Transverse colon (tissue), 4 donors: ENCODE measurements at regions not wholly inside any gene's neighbourhood (a gene's known extent, or its start where the extent isn't known, plus 50 kb on each side); places are given as distances from the start of the nearest gene placed in this dataset.
A peak's percentile ranks its signal among the peaks of the same experiment; 100 is the strongest.

Experiments
- DNase-seq: peaks from one replicate; pipeline ENCODE4 v3.0.0-alpha.2; 2019
- H3K27ac ChIP-seq, 4 donors: fragments of 200-600 bp; sonication (generic); 2 replicates each; pipeline ENCODE4 v1.5.1; 2016 to 2018; ENCODE audit warnings: inconsistent platforms in 4 of 4
- H3K27me3 ChIP-seq: fragments of 200-600 bp; sonication (generic); 2 replicates; pipeline ENCODE4 v1.5.1; 2017; ENCODE audit warnings: inconsistent platforms
- H3K36me3 ChIP-seq, 4 donors: fragments of 200-600 bp; sonication (generic); 2 replicates each; pipeline ENCODE4 v1.5.1; 2017 to 2019; ENCODE audit warnings: inconsistent platforms in 4 of 4
- H3K4me1 ChIP-seq, 4 donors: fragments of 200-600 bp; sonication (generic); 2 replicates each; pipeline ENCODE4 v1.5.1; 2017 to 2020; ENCODE audit warnings: inconsistent platforms in 4 of 4
- H3K4me3 ChIP-seq, 4 donors: fragments of 200-600 bp; sonication (generic); 1 replicate in 1 of 4; 2 replicates in 3 of 4; pipeline versions ENCODE4 v1.5.1 to v1.6.1; 2017 to 2019; ENCODE audit warnings: inconsistent platforms in 4 of 4
- H3K9me3 ChIP-seq, 2 donors: fragments of 200-600 bp; sonication (generic); 2 replicates each; pipeline ENCODE4 v1.5.1; 2017 to 2019; ENCODE audit warnings: inconsistent platforms in 2 of 2
- EP300 ChIP-seq: sonication (generic); formaldehyde crosslinking; IDR thresholded peaks from one replicate; pipeline ENCODE4 v1.6.1; 2017; ENCODE audit warnings: antibody characterized with exemption, low read depth
- POLR2A ChIP-seq: fragments of 450-650 bp; IDR thresholded peaks from one replicate; pipeline ENCODE4 v1.6.1; 2016; ENCODE audit warnings: antibody characterized with exemption, mild to moderate bottlenecking, moderate library complexity
- POLR2AphosphoS5 ChIP-seq, 3 donors: sonication (generic); formaldehyde crosslinking; IDR thresholded peaks; one replicate each; pipeline ENCODE4 v1.6.1; 2016; ENCODE audit warnings: antibody characterized with exemption in 3 of 3
- WGBS, 2 donors: methylation state at CpG; one replicate each; pipeline ENCODE4 v1.1.5; 2018; ENCODE audit warnings: low coverage in 1 of 2; 5-methylcytosine and 5-hydroxymethylcytosine counted together
- in situ Hi-C, 4 donors: fragments of 200-750 bp; cut with MboI; loops; one replicate each; pipeline versions ENCODE4 v1.15.0 to v1.15.1; 2017; ENCODE audit warnings: low sequenced_read_pairs in 3 of 4, low pct_ligation_motif_present in 1 of 4, low pct_unique_long_range_greater_than_20kb in 1 of 4
- intact Hi-C: fragments of 100-400 bp; cut with DNase I; formaldehyde crosslinking; loops from one replicate; pipeline ENCODE4 v1.15.1; 2023; ENCODE audit warnings: low total_unique reads
- TF ChIP-seq, protein P1 (sequence below), 5 experiments: fragments of 200-600 bp in 3 of 5; fragments of 450-650 bp in 2 of 5; sonication (generic) in 3 of 5; IDR thresholded peaks; 1 replicate in 2 of 5; 2 replicates in 3 of 5; pipeline ENCODE4 v1.5.1; 2016 to 2017; ENCODE audit warnings: antibody characterized with exemption in 5 of 5, inconsistent platforms in 3 of 5, mild to moderate bottlenecking in 2 of 5, moderate library complexity in 1 of 5

- TF ChIP-seq EP300, result no peak
- TF ChIP-seq POLR2A, result no peak
- TF ChIP-seq POLR2AphosphoS5 (IDR thresholded peaks at IDR 0.05), result no peak
- TF ChIP-seq, protein P1, sequence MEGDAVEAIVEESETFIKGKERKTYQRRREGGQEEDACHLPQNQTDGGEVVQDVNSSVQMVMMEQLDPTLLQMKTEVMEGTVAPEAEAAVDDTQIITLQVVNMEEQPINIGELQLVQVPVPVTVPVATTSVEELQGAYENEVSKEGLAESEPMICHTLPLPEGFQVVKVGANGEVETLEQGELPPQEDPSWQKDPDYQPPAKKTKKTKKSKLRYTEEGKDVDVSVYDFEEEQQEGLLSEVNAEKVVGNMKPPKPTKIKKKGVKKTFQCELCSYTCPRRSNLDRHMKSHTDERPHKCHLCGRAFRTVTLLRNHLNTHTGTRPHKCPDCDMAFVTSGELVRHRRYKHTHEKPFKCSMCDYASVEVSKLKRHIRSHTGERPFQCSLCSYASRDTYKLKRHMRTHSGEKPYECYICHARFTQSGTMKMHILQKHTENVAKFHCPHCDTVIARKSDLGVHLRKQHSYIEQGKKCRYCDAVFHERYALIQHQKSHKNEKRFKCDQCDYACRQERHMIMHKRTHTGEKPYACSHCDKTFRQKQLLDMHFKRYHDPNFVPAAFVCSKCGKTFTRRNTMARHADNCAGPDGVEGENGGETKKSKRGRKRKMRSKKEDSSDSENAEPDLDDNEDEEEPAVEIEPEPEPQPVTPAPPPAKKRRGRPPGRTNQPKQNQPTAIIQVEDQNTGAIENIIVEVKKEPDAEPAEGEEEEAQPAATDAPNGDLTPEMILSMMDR (IDR thresholded peaks at IDR 0.05), result no peak
Measured at GRCh38 chr2:22497064-22497463, 887.9 kb upstream of the KLHL29 start.

GRCh38 chr2:22497789-22498188 is 887.2 kb upstream of the KLHL29 start:
- in situ Hi-C loops, result no loop called here
- Histone ChIP-seq H3K9me3 (peaks cover 0 to 3% of the 10 kb centered on the region in 2 donors), H3K36me3 (no peaks in the 10 kb centered on the region), H3K4me1 (no peaks in the 10 kb centered on the region), H3K4me3 (no peak overlapping the region), H3K27me3 (no peaks in the 10 kb centered on the region), H3K27ac (no peak overlapping the region)
- intact Hi-C loops, result no loop called here
- no peak for DNase-seq
- 60 to 79% methylated on average over 1 to 3 of the region's 3 CpGs for WGBS, 2 donors
- TF ChIP-seq, protein P1 (IDR thresholded peaks at IDR 0.05), result no peak
- no peak for TF ChIP-seq POLR2AphosphoS5 (IDR thresholded peaks at IDR 0.05)
- TF ChIP-seq EP300, result no peak
- no peak for TF ChIP-seq POLR2A

More at GRCh38 chr2:22497064-22497463, 887.9 kb upstream of the KLHL29 start:
- H3K36me3 ChIP-seq, result no peaks in the 10 kb centered on the region
- no peaks in the 10 kb centered on the region for H3K4me1 ChIP-seq
- peaks cover 0 to 3% of the 10 kb centered on the region in 2 donors for H3K9me3 ChIP-seq
- intact Hi-C loops, result no loop called here
- no peak overlapping the region for H3K27ac ChIP-seq
- WGBS, 2 donors, result 50 to 91% methylated on average over 1 of the region's 1 CpG
- no peaks in the 10 kb centered on the region for H3K27me3 ChIP-seq
- no peak overlapping the region for H3K4me3 ChIP-seq
- in situ Hi-C loops, result no loop called here
- DNase-seq, result no peak

GRCh38 chr2:22499082-22499839 is 885.7 kb upstream of the KLHL29 start:
- Histone ChIP-seq H3K27ac (peak overlapping the region in 1 of 4 donors; percentile 28), H3K4me1 (no peaks in the 10 kb centered on the region), H3K36me3 (no peaks in the 10 kb centered on the region), H3K27me3 (no peaks in the 10 kb centered on the region), H3K9me3 (peaks cover 0 to 3% of the 10 kb centered on the region in 2 donors), H3K4me3 (no peak overlapping the region)
- 88 to 89% methylated on average over 4 of the region's 4 CpGs for WGBS, 2 donors
- no peak for DNase-seq
- TF ChIP-seq POLR2AphosphoS5 (IDR thresholded peaks at IDR 0.05) (no peak), EP300 (no peak), POLR2A (no peak)
- TF ChIP-seq, protein P1 (IDR thresholded peaks at IDR 0.05), result no peak
- intact Hi-C loops, result no loop called here
- in situ Hi-C loops, result no loop called here

- peak overlapping the region in 2 of 4 donors; percentile 6 to 30 for H3K27ac ChIP-seq
- no peak overlapping the region for H3K4me3 ChIP-seq
- in situ Hi-C loops, result no loop called here
- H3K4me1 ChIP-seq, result no peaks in the 10 kb centered on the region
- peaks cover 0 to 3% of the 10 kb centered on the region in 2 donors for H3K9me3 ChIP-seq
- DNase-seq, result no peak
- WGBS, 2 donors, result 83% methylated on average over 1 of the region's 1 CpG; no CpG with 5 or more reads in 1 of the 2 donors
- intact Hi-C loops, result no loop called here
- TF ChIP-seq POLR2A (no peak), EP300 (no peak), POLR2AphosphoS5 (IDR thresholded peaks at IDR 0.05) (no peak)
- TF ChIP-seq, protein P1 (IDR thresholded peaks at IDR 0.05), result no peak
- H3K27me3 ChIP-seq, result no peaks in the 10 kb centered on the region
- H3K36me3 ChIP-seq, result no peaks in the 10 kb centered on the region
Measured at GRCh38 chr2:22500555-22500935, 884.4 kb upstream of the KLHL29 start.
